ENCODE measurements at regions not wholly inside any gene's neighbourhood (a gene's known extent, or its start where the extent isn't known, plus 50 kb on each side); places are given as distances from the start of the nearest gene placed in this dataset.

- Histone ChIP-seq H3K9me3 (replicated peaks in 1 of 3) (no peaks in the 10 kb centered on the region), H3K27ac (no peak overlapping the region), H3K4me3 (no peak overlapping the region), H3K36me3 (replicated peaks in 1 of 2) (no peaks in the 10 kb centered on the region), H3K27me3 (peaks cover 22% of the 10 kb centered on the region), H3K4me1 (replicated peaks in 1 of 2) (peaks cover 0 to 8% of the 10 kb centered on the region in 2 donors)
- 67 to 68% (median 67%) methylated on average over 16 of the region's 16 CpGs for WGBS, 4 donors
- intact Hi-C loops (cut with DNase I), result no loop called here
- no peak for TF ChIP-seq POLR2A (IDR thresholded peaks at IDR 0.05)
- TF ChIP-seq CTCF (IDR thresholded peaks at IDR 0.05), result no peak
- peak in 3 of 7 donors; percentile 37 to 54 (median 43) for DNase-seq
Measured at GRCh38 chr13:26964278-26965250, 204.0 kb upstream of the GPR12 start.

GRCh38 chr13:26962671-26963070, 202.1 kb upstream of the GPR12 start:
- TF ChIP-seq POLR2A (IDR thresholded peaks at IDR 0.05) (no peak), CTCF (IDR thresholded peaks at IDR 0.05) (no peak)
- DNase-seq, result no peak
- Histone ChIP-seq H3K27me3 (peaks cover 25% of the 10 kb centered on the region), H3K36me3 (replicated peaks in 1 of 2) (no peaks in the 10 kb centered on the region), H3K4me1 (replicated peaks in 1 of 2) (no peaks in the 10 kb centered on the region), H3K27ac (no peak overlapping the region), H3K9me3 (replicated peaks in 1 of 3) (no peaks in the 10 kb centered on the region), H3K4me3 (no peak overlapping the region)
- intact Hi-C loops (cut with DNase I), result no loop called here
- WGBS, 4 donors, result 65 to 95% (median 88%) methylated on average over 2 of the region's 2 CpGs

GRCh38 chr13:26961890-26962615, 201.5 kb upstream of the GPR12 start:
- TF ChIP-seq CTCF (IDR thresholded peaks at IDR 0.05), result no peak
- TF ChIP-seq POLR2A (IDR thresholded peaks at IDR 0.05), result no peak
- intact Hi-C loops (cut with DNase I), result no loop called here
- no peaks in the 10 kb centered on the region for H3K36me3 ChIP-seq (replicated peaks in 1 of 2)
- no peak overlapping the region for H3K27ac ChIP-seq
- 84 to 88% (median 85%) methylated on average over 14 to 17 of the region's 17 CpGs for WGBS, 4 donors
- no peaks in the 10 kb centered on the region for H3K9me3 ChIP-seq (replicated peaks in 1 of 3)
- H3K27me3 ChIP-seq, result peaks cover 25% of the 10 kb centered on the region
- no peaks in the 10 kb centered on the region for H3K4me1 ChIP-seq (replicated peaks in 1 of 2)
- H3K4me3 ChIP-seq, result no peak overlapping the region
- DNase-seq, result no peak

- WGBS, 4 donors, result 58 to 71% (median 61%) methylated on average over 1 of the region's 1 CpG
- no peak for DNase-seq
- Histone ChIP-seq H3K27me3 (peaks cover 15% of the 10 kb centered on the region), H3K9me3 (replicated peaks in 1 of 3) (no peaks in the 10 kb centered on the region), H3K36me3 (replicated peaks in 1 of 2) (no peaks in the 10 kb centered on the region), H3K27ac (no peak overlapping the region), H3K4me3 (no peak overlapping the region), H3K4me1 (replicated peaks in 1 of 2) (no peaks in the 10 kb centered on the region)
- intact Hi-C loops (cut with DNase I), result no loop called here
- TF ChIP-seq POLR2A (IDR thresholded peaks at IDR 0.05) (no peak), CTCF (IDR thresholded peaks at IDR 0.05) (no peak)
Measured at GRCh38 chr13:26957182-26957581, 196.6 kb upstream of the GPR12 start.

All from adrenal gland (tissue), 9 donors.